ENCODE measurements at regions not wholly inside any gene's neighbourhood (a gene's known extent, or its start where the extent isn't known, plus 50 kb on each side); places are given as distances from the start of the nearest gene placed in this dataset.
"Not testable (repeated sequence)": the region's sequence is repeated elsewhere in the genome, so short reads cannot be mapped to it uniquely, and the experiment has no call there.

DNA sequence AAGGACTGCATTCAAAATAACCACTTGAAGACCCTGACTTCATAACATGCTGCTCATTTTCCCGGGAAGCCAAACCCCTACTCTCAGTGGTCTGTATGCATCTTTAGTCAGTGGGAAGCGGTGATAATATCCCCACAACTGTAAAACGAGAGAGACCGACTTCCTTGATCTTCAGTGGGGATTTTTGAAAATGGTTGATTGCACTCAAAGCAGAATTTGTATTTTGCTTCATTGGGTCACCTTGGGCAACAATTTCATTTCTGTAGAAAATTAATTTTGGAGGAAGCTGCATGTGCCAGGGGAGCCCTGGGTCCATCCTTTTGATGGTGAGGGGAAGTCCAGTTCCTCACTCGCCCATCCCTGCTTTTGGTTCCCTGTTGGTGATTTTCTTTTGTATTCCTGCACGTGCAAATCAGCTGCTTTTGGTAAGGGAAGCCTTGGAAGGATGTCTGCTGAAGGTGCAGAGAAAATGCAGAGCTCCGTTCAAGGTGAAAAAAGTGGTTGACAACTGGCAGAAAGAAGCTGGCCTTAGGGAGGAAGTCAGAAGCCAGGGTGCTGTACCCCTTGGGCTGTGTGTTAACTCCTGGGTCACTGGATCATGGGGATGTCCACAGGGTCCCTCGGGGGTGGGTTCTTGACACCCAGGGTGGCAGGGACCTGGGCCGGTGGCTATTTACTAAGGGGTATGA, 89.8 kb upstream of the CRYM start:
- ATAC-seq (ENCODE audit: poor library complexity); intact Hi-C loops (cut with DNase I); DNase-seq: not testable (repeated sequence)

DNA sequence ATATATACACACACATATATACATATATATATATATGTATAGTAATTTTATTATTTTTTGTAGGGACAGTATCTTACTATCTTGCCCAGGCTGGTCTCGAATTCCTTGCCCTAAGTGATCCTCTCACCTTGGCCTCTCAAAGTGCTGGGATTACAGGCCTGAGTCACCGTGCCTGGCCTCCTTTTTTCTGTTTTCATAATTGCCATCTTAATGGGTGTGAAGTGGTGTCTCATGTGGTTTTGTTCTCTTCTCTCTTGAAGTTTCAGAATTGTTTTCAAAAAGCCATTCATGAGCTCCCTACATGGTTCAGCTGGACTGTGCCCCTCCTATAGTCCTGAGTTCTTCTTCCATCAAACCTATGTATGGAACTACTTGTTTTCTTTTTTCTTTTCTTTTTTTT, 88.9 kb upstream of the CRYM start:
- DNase-seq; ATAC-seq (ENCODE audit: poor library complexity); intact Hi-C loops (cut with DNase I): not testable (repeated sequence)

DNA sequence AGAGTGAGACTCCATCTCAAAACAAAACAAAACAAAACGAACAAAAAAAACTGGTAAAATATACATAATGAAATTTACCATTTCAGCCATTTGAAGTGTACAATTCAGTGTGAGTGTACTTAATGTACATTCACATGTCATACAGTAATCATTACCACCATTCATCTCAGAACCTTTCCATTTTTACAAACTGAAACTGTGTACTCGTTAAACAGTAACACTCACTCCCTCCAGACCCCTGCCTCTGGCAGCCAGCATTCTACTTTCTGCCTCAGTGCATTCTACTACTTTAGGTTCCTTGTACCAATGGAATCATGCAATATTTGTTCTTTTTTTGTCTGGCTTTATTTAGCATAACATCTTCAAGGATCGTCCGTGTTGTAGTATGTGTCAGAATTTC, 87.5 kb upstream of the CRYM start:
- intact Hi-C loops (cut with DNase I); DNase-seq: not testable (repeated sequence)

DNA sequence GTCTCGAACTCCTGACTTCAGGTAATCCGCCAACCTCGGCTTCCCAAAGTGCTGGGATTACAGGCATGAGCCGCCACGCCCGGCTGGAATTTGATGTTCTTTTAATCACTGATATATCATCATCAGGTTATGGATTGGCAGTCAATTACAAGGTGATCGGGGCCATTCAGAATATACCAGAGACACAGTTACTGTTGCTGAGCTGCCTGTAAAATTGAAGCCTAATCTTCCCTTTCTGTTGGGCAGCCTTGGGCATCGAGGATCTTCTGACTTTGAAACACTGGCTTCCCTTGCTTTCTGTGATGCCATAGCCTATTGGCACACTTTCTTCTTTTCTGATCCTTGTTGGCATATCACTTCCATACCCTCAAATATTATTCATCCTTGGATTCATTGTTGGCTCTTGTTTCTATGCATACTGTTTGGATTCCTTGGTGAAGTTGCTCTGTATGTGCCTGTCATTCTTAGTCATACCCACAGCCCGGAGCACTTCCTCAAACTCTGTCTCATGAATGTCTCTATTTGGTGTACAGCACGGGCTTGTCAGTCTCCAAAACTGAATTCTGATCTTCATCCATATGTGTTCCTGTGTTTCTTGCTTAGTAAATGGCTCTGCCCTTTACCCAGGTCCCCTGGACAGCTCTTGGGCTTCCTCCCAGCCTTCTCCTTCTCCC, 85.6 kb upstream of the CRYM start:
- ATAC-seq (ENCODE audit: poor library complexity); DNase-seq; intact Hi-C loops (cut with DNase I): not testable (repeated sequence)

More for the DNA sequence above, 87.5 kb upstream of the CRYM start:
- ATAC-seq (ENCODE audit: poor library complexity), result not testable (repeated sequence)

DNA sequence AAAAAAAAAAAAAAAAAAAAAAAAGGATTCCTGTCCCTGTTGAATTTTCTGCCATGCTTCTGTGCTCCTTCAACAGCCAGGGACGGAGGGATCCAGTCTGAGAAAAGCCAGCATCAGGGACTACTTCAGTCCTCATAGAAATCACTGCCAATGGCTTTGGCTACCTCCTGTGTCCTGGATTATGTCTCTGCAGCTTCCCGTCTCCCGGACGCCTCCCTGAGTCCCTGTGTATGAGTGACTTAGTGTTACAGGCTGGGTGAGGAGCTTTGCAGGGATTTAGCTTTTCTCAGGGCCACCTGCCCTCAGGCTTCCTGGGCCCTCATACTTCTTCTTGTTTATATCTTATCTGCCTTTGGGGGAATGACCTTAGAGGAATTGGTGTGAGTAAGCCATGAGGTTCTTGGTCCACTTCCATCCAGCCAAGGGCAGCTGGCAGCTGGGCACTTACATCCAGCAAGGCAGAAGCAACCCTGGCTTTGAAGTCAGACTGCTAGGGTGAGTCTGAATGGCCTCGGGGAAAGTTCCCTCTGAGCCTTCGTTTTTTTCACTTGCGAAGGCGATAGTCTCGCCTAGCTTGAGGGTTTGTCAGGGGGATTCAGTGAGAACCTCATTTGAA, 83.6 kb upstream of the CRYM start:
- peak; percentile 80 for ATAC-seq (ENCODE audit: poor library complexity)
- DNase-seq; intact Hi-C loops (cut with DNase I): not testable (repeated sequence)

DNA sequence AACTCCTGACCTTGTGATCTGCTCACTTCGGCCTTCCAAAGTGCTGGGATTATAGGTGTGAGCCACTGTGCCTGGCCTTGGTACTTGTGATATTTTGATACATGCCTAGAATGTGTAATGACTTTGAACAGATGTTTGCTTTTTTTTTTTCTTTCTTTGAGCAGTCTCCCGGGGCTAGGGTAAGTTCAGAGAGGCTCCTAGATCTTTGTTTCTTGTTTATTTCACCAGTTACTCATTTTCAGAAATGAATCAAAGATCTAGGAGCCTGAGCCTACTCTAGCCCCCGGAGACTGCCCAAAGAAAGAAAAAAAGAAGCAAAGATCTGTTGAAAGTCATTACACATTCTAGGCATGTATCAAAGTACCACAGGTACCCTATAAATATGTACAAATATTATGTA, 83.0 kb upstream of the CRYM start:
- DNase-seq; intact Hi-C loops (cut with DNase I); ATAC-seq (ENCODE audit: poor library complexity): not testable (repeated sequence)

DNA sequence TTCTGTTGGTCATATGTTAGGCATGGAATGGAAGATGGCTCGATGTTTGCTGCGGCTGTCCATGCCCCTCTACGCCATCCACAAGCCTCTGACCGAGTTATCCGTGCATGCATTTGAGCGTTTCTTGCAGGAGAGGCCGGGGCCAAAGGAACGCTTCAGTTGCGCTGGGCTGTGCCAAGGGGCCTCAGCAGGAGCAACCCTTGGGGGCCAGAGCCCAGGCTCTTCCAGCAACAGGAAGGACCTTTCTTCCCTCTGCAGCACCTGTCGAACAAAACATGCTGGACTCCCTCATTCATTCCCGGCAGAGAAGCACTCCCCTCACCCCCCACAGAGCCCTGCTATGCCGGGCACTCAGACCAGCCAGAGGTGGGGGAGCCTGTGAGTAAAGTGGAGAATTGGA, 81.4 kb upstream of the CRYM start:
- DNase-seq; intact Hi-C loops (cut with DNase I); ATAC-seq (ENCODE audit: poor library complexity): not testable (repeated sequence)

DNA sequence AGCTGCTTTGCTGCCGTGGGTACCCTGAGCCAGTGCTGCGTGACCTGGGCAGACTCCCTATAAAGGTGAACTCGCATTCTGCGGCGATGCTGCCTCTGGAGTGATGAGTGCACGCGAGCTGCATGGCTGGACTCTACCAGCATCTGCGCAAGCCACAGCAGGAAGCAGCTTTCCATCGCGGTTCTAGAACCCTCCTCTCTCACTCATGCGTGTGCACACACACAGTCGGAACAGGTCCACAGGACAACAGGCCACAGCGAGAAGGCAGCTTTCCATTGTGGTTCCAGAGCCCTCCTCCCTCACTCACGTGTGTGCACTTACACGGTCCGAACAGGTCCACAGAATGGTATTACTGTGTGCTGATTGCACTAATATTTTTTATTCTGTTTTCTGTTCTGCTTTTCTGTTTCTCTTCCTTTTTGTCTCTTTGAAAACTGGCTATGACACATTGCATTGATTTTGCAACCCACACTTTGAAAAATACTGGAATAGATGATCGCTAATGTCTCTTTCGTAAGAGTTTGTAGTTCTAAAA, 80.2 kb upstream of the CRYM start:
- intact Hi-C loops (cut with DNase I); ATAC-seq (ENCODE audit: poor library complexity); DNase-seq: not testable (repeated sequence)

DNA sequence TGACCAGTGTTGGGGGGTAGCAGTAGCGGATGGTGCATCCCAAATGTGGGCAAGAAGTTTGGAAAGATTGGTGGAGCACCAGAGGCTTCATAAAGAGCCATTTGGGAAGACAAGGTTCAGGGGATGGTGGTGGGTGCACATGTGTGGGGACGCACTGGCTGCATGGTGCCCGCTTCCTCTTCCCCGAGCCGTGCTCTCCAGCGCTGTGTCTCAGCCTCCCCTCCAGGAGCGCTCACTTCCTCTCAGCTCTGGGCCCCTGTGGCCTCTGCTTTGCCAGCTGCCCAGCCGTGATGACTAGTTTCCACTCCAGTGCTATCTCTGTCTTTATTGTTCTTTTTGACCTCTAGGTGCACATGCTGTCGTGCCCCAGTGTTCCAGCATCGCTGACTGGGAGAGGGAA, 78.2 kb upstream of the CRYM start:
- intact Hi-C loops (cut with DNase I); DNase-seq: not testable (repeated sequence)
- peak; percentile 62 for ATAC-seq (ENCODE audit: poor library complexity)

DNA sequence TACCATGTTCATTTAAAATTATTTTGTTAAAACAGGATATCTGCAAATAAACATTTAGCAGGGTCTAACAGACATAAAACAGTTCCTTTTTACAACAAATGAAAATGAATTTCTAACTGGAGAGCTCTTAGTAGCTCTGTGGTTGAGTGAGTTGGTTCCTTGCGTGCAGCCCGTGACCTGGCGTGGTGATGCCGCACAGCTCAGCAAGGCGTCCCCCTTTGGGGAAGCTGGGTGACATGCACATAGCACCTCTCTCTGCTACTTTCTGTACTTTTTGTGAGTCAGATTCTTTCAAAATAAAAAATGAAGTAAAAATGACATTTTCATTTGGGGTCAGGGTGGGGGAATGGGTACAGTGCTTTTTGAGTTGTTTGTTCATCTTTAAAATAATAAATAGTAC, 73.3 kb upstream of the CRYM start:
- DNase-seq; ATAC-seq (ENCODE audit: poor library complexity); intact Hi-C loops (cut with DNase I): not testable (repeated sequence)

DNA sequence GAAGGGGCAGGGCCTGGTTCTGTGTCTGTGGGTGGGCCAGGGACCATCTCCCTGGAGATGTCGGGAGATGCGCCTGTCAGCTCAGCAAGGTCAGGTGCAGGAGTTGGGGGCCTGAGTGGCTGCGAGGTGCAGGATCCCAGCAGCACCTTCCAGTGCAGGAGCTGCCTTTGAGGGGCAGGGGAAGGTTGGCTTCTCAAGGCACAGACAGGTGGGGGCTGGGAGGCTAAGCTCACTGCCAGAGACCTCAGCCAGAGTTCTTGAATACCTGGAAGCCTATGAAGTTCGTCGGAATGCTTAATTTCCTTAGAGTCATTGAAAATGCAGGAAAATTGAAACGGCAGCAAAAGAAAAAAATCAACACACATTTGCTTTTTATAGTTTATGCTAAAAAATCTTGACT, 72.8 kb upstream of the CRYM start:
- ATAC-seq (ENCODE audit: poor library complexity); DNase-seq; intact Hi-C loops (cut with DNase I): not testable (repeated sequence)

DNA sequence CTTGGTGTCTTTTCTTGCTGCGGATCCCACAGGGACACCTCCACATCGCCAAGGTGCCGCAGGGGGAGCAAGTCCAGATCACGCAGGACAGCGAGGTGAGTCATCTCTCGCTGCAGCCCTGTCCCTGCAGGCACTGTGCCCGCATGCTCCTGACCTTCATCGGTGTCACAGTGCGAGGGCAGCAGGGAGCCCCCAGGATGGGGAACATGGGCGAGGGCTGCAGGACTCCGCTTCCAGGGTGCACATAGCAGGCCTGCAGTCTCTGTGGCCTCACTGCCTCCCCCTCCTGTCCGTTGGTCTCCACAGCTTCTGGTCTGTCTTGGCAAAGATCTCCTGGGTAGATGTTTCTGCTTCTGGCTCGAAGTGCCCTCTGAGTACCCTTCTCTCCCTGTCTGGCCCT, 71.2 kb upstream of the CRYM start:
- intact Hi-C loops (cut with DNase I), result not testable (repeated sequence)

DNA sequence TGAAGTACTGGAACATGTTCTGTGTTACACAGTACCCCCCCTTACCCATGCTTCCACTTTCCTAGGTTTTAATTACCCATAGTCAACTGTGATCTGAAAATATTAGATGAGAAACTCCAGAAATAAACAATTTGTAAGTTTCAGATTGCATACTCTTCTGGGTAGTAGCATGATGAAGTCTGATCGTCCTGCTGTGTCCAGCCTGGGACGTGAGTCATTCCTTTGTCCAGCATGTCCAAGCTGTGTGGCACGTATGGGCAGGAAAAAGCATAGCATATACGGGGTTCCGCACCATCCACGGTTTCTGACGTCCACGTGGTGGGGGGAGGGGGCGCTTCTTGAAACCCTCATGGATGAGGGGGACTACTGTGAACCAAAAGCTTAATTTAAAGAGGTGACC, 70.7 kb upstream of the CRYM start:
- DNase-seq; intact Hi-C loops (cut with DNase I); ATAC-seq (ENCODE audit: poor library complexity): not testable (repeated sequence)

More for the DNA sequence above, 71.2 kb upstream of the CRYM start:
- DNase-seq; ATAC-seq (ENCODE audit: poor library complexity): not testable (repeated sequence)

DNA sequence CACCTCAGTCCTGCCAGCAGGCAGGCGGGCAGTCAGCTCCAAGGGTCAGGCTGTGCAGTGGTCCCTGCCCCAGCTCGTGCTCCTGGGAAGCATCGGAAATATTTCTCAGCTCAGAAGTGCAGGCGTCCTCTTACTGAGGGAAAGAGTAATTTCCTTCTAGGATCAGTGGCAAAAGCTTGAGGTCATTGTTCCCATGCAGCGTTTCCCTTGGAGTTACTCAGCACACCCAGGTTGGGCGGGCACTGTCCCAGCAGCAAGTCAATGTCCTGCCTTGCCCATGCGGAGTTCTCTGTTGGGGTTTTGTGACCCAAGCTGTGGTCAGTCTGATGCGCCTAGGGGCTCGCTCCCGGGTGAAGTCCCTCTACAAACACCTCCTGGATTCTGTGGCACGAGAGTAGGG, 69.4 kb upstream of the CRYM start:
- intact Hi-C loops (cut with DNase I); ATAC-seq (ENCODE audit: poor library complexity): not testable (repeated sequence)

DNA sequence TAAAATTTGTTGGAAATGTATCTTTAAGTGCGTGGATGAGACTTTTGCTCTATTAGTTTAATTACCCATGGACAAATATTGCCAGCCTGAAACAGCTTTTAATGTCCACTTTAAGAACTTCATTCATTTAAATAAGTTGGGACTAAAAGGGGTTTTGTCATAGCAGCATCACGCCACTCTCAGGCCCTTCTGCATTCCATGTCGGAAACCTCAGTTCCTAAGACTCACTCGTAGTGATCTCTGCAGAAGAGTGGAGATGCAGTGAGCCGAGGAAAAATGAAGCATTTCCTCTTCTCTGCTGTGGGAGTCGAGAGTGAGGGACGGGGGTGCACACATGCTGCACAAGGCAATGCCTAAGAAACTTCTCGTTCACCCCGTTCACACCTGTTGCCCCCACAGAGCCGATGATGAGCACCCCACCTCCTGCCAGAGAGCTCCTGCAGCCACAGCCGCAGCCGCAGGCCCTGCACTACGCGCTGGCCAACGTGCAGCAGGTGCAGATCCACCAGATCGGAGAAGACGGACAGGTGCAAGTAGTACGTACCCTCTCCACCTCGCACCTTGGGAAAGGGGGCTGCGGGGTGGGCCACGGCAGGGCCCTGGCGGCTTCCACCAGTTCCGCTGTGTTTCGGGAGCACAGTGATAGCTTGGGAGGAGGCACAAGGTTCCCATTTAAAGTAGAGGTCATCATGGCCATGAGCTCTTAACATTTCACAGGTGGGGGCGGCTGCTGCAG, 68.8 kb upstream of the CRYM start:
- intact Hi-C loops (cut with DNase I); DNase-seq; ATAC-seq (ENCODE audit: poor library complexity): not testable (repeated sequence)

More for the DNA sequence above, 69.4 kb upstream of the CRYM start:
- not testable (repeated sequence) for DNase-seq

DNA sequence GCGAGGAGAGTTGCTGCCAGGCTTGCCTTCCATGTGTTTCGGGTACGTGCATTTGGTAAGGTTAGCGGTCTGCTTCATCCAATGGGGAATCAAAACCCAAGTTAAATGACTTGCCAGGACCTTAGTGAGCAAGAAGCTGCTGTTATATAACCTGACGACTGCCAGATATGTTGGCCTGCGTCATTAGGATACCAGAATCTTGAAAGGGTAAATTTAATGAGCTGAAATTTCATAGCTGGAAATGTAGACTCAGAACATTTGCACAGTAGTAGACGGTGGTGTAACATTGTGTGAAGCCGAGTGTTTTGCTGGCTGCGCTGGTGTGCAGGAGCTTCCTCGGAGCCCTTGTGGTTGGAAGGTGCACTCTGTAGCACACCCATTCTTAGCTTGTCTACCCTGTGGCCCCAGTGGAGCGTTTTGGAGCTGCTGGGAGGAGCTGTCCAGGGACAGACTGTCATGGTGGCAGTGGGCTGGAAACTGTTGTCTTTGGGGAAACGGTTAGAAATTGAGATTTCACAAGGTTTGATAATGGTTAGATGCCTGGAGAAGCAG, 66.3 kb upstream of the CRYM start:
- intact Hi-C loops (cut with DNase I); ATAC-seq (ENCODE audit: poor library complexity); DNase-seq: not testable (repeated sequence)

DNA sequence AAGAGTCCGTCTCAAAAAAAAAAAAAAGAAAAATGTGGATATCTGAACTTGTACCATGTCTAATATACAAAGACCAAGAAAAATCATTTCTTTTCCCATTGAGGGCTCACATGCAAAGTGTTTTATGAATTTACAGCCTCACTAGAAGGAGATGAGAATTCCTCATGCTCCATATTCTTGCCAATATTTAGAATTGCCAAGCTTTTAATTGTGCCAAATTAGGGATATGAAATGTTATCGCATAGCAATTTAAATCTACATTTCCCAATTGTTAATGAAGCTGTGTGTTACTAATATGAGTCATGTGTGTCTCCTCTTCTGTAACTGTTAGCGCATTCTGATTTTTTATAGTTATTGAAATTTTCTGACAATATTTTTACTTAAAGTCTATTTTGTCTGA, 63.0 kb upstream of the CRYM start:
- DNase-seq, result no peak
- ATAC-seq (ENCODE audit: poor library complexity), result no peak
- intact Hi-C loops (cut with DNase I), result no loop called here

DNA sequence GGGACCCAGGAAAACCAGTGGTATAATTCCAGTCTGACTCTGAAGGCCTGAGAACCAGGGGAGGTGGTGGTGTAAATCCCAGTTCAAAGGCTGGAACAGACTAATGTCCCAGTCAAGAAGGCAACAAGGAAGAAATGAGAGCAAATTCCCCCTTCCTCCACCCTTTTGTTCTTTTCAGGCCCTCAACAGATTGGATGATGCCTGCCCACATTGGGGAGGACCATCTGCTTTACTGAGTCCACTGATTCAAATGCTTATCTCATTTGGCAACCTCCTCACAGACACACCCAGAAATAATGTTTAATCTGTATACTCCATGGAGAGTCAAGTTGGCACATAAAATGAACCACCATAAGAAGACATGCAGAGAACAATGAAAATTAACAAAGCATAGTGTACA, 61.9 kb upstream of the CRYM start:
- ATAC-seq (ENCODE audit: poor library complexity) (no peak), DNase-seq (no peak)
- intact Hi-C loops (cut with DNase I), result no loop called here

Data from Right ventricle myocardium superior (tissue), 1 donor.